ENCODE measurements at regions not wholly inside any gene's neighbourhood (a gene's known extent, or its start where the extent isn't known, plus 50 kb on each side); places are given as distances from the start of the nearest gene placed in this dataset.

- FAIRE-seq: no peak
Measured at GRCh38 chr15:94924057-94924456, 692.7 kb downstream of the MCTP2 start.

- no peak for FAIRE-seq
Measured at GRCh38 chr15:94924971-94925598, 693.7 kb downstream of the MCTP2 start.

- FAIRE-seq: no peak
Measured at GRCh38 chr15:94925680-94926079, 694.3 kb downstream of the MCTP2 start.

- no peak for FAIRE-seq
Measured at GRCh38 chr15:94927003-94927402, 695.6 kb downstream of the MCTP2 start.

- no peak for FAIRE-seq
Measured at GRCh38 chr15:94929282-94929681, 697.9 kb downstream of the MCTP2 start.

GRCh38 chr15:94930441-94930840, 699.1 kb downstream of the MCTP2 start:
- FAIRE-seq: no peak

- FAIRE-seq: no peak
Measured at GRCh38 chr15:94930960-94931359, 699.6 kb downstream of the MCTP2 start.

GRCh38 chr15:94934440-94934839, 703.1 kb downstream of the MCTP2 start:
- no peak for FAIRE-seq

- FAIRE-seq: no peak
Measured at GRCh38 chr15:94937242-94937641, 705.9 kb downstream of the MCTP2 start.

GRCh38 chr15:94943888-94944287, 712.5 kb downstream of the MCTP2 start:
- no peak for FAIRE-seq

GRCh38 chr15:94951538-94951937, 720.2 kb downstream of the MCTP2 start:
- FAIRE-seq: no peak

- no peak for FAIRE-seq
Measured at GRCh38 chr15:94963953-94964352, 732.6 kb downstream of the MCTP2 start.

- no peak for FAIRE-seq
Measured at GRCh38 chr15:94965593-94965992, 734.2 kb downstream of the MCTP2 start.

GRCh38 chr15:94968133-94968532, 736.8 kb downstream of the MCTP2 start:
- no peak for FAIRE-seq

GRCh38 chr15:94970096-94970495, 738.7 kb downstream of the MCTP2 start:
- FAIRE-seq: no peak

GRCh38 chr15:94970802-94971201, 739.4 kb downstream of the MCTP2 start:
- FAIRE-seq: no peak

- no peak for FAIRE-seq
Measured at GRCh38 chr15:94972314-94972713, 741.0 kb downstream of the MCTP2 start.

- FAIRE-seq: no peak
Measured at GRCh38 chr15:94987085-94987484, 755.7 kb downstream of the MCTP2 start.

GRCh38 chr15:94991718-94992117, 760.4 kb downstream of the MCTP2 start:
- FAIRE-seq: no peak

- FAIRE-seq: no peak
Measured at GRCh38 chr15:95009635-95010034, 778.3 kb downstream of the MCTP2 start.

- no peak for FAIRE-seq
Measured at GRCh38 chr15:95013381-95013780, 782.0 kb downstream of the MCTP2 start.

- FAIRE-seq: no peak
Measured at GRCh38 chr15:95016511-95017229, 785.3 kb downstream of the MCTP2 start.

- FAIRE-seq: no peak
Measured at GRCh38 chr15:95017666-95018328, 786.4 kb downstream of the MCTP2 start.

GRCh38 chr15:95018888-95019545, 787.7 kb downstream of the MCTP2 start:
- FAIRE-seq: no peak

Measured in islet of Langerhans (tissue), 1 donor.